DMS 273 (cell line): ENCODE measurements at regions not wholly inside any gene's neighbourhood (a gene's known extent, or its start where the extent isn't known, plus 50 kb on each side); places are given as distances from the start of the nearest gene placed in this dataset.

Source experiments
- DNase-seq: peaks from one replicate; lab custom pipeline; 2025; ENCODE audit not compliant: unreplicated experiment; lab: John Stamatoyannopoulos, UW

GRCh38 chr7:131100357-131101054 lies 227.2 kb upstream of the MKLN1 start:
- no peak for DNase-seq

GRCh38 chr7:131103997-131104396 lies 223.7 kb upstream of the MKLN1 start:
- DNase-seq, result no peak

- no peak for DNase-seq
Measured at GRCh38 chr7:131104596-131105293, 222.9 kb upstream of the MKLN1 start.

GRCh38 chr7:131105294-131105798 lies 222.3 kb upstream of the MKLN1 start:
- no peak for DNase-seq

- peak; percentile 91 for DNase-seq
Measured at GRCh38 chr7:131105799-131106680, 221.6 kb upstream of the MKLN1 start.

GRCh38 chr7:131106681-131107336 lies 220.9 kb upstream of the MKLN1 start:
- peak; percentile 79 for DNase-seq

GRCh38 chr7:131107337-131108211 lies 220.1 kb upstream of the MKLN1 start:
- peak; percentile 87 for DNase-seq

- DNase-seq, result peak; percentile 40
Measured at GRCh38 chr7:131108212-131108940, 219.3 kb upstream of the MKLN1 start.

GRCh38 chr7:131109011-131109758 lies 218.5 kb upstream of the MKLN1 start:
- peak; percentile 63 for DNase-seq

- peak; percentile 92 for DNase-seq
Measured at GRCh38 chr7:131109759-131110296, 217.8 kb upstream of the MKLN1 start.

GRCh38 chr7:131110297-131111080 lies 217.2 kb upstream of the MKLN1 start:
- DNase-seq, result peak; percentile 56

- DNase-seq, result peak; percentile 62
Measured at GRCh38 chr7:131111081-131111576, 216.5 kb upstream of the MKLN1 start.

GRCh38 chr7:131111792-131112191 lies 215.9 kb upstream of the MKLN1 start:
- no peak for DNase-seq

GRCh38 chr7:131112431-131112830 lies 215.2 kb upstream of the MKLN1 start:
- DNase-seq, result no peak

- DNase-seq, result no peak
Measured at GRCh38 chr7:131115340-131115739, 212.3 kb upstream of the MKLN1 start.

GRCh38 chr7:131117439-131117838 lies 210.2 kb upstream of the MKLN1 start:
- no peak for DNase-seq

- no peak for DNase-seq
Measured at GRCh38 chr7:131119381-131119780, 208.3 kb upstream of the MKLN1 start.
